Adipocyte (in vitro differentiated cells): ENCODE measurements at regions not wholly inside any gene's neighbourhood (a gene's known extent, or its start where the extent isn't known, plus 50 kb on each side); places are given as distances from the start of the nearest gene placed in this dataset.

ENCODE experiments used
- DNase-seq: peaks from one replicate; pipeline ENCODE4 v3.0.0-alpha.2; 2015; ENCODE audit warnings: low read depth
- H3K27me3 ChIP-seq: replicated peaks from 2 replicates; pipeline ENCODE4 v1.7.0; 2013; ENCODE audit warnings: mild to moderate bottlenecking, low read length, moderate library complexity; ENCODE audit not compliant: control insufficient read depth, insufficient read depth
- H3K36me3 ChIP-seq: 2 replicates; pipeline ENCODE4 v1.7.0; 2013; ENCODE audit warnings: low read length, mild to moderate bottlenecking, moderate library complexity; ENCODE audit not compliant: control insufficient read depth, insufficient read depth, severe bottlenecking
- H3K4me1 ChIP-seq: 2 replicates; pipeline ENCODE4 v1.7.0; 2013; ENCODE audit warnings: mild to moderate bottlenecking, low read length, moderate library complexity; ENCODE audit not compliant: control insufficient read depth, insufficient read depth
- H3K4me3 ChIP-seq: 2 replicates; pipeline ENCODE4 v1.7.0; 2013; ENCODE audit warnings: mild to moderate bottlenecking, low read length, moderate library complexity
- H3K9ac ChIP-seq: 2 replicates; pipeline ENCODE4 v1.7.0; 2013; ENCODE audit warnings: mild to moderate bottlenecking, low read length, moderate library complexity
- H3K9me3 ChIP-seq: 2 replicates; pipeline ENCODE4 v1.7.0; 2013; ENCODE audit warnings: mild to moderate bottlenecking, low read length, moderate library complexity; ENCODE audit not compliant: control insufficient read depth

GRCh38 chr21:39034590-39035536 is 148.4 kb downstream of the PSMG1 start:
- no peaks in the 10 kb centered on the region for H3K36me3 ChIP-seq
- no peak overlapping the region for H3K9ac ChIP-seq
- no peaks in the 10 kb centered on the region for H3K27me3 ChIP-seq
- H3K4me1 ChIP-seq = peaks cover 4% of the 10 kb centered on the region
- no peak overlapping the region for H3K4me3 ChIP-seq
- no peak for DNase-seq
- no peaks in the 10 kb centered on the region for H3K9me3 ChIP-seq

GRCh38 chr21:39033878-39034589 is 149.2 kb downstream of the PSMG1 start:
- no peaks in the 10 kb centered on the region for H3K36me3 ChIP-seq
- no peak overlapping the region for H3K4me3 ChIP-seq
- no peak overlapping the region for H3K9ac ChIP-seq
- no peaks in the 10 kb centered on the region for H3K27me3 ChIP-seq
- no peaks in the 10 kb centered on the region for H3K9me3 ChIP-seq
- H3K4me1 ChIP-seq = peaks cover 4% of the 10 kb centered on the region
- no peak for DNase-seq

- Histone ChIP-seq H3K9me3 (peaks cover 6% of the 10 kb centered on the region), H3K9ac (no peak overlapping the region), H3K36me3 (no peaks in the 10 kb centered on the region), H3K4me3 (no peak overlapping the region), H3K4me1 (peaks cover 4% of the 10 kb centered on the region), H3K27me3 (no peaks in the 10 kb centered on the region)
- no peak for DNase-seq
Measured at GRCh38 chr21:39029900-39030884, 153.1 kb downstream of the PSMG1 start.

GRCh38 chr21:39029086-39029755 is 154.0 kb downstream of the PSMG1 start:
- Histone ChIP-seq H3K4me1 (peaks cover 4% of the 10 kb centered on the region), H3K9ac (no peak overlapping the region), H3K36me3 (no peaks in the 10 kb centered on the region), H3K9me3 (peaks cover 7% of the 10 kb centered on the region), H3K27me3 (no peaks in the 10 kb centered on the region), H3K4me3 (no peak overlapping the region)
- peak; percentile 81 for DNase-seq

GRCh38 chr21:39025198-39025597 is 158.1 kb downstream of the PSMG1 start:
- no peak overlapping the region for H3K4me3 ChIP-seq
- H3K4me1 ChIP-seq = peaks cover 22% of the 10 kb centered on the region
- H3K36me3 ChIP-seq = no peaks in the 10 kb centered on the region
- peaks cover 7% of the 10 kb centered on the region for H3K9me3 ChIP-seq
- H3K27me3 ChIP-seq = no peaks in the 10 kb centered on the region
- DNase-seq = no peak
- no peak overlapping the region for H3K9ac ChIP-seq

- no peak overlapping the region for H3K9ac ChIP-seq
- H3K4me3 ChIP-seq = no peak overlapping the region
- peaks cover 22% of the 10 kb centered on the region for H3K4me1 ChIP-seq
- H3K36me3 ChIP-seq = no peaks in the 10 kb centered on the region
- peaks cover 7% of the 10 kb centered on the region for H3K9me3 ChIP-seq
- H3K27me3 ChIP-seq = no peaks in the 10 kb centered on the region
- DNase-seq = no peak
Measured at GRCh38 chr21:39024538-39024937, 158.7 kb downstream of the PSMG1 start.

- Histone ChIP-seq H3K36me3 (no peaks in the 10 kb centered on the region), H3K27me3 (no peaks in the 10 kb centered on the region), H3K9ac (no peak overlapping the region), H3K9me3 (peaks cover 7% of the 10 kb centered on the region), H3K4me3 (no peak overlapping the region), H3K4me1 (peaks cover 22% of the 10 kb centered on the region)
- peak; percentile 18 for DNase-seq
Measured at GRCh38 chr21:39022863-39023693, 160.2 kb downstream of the PSMG1 start.

- no peaks in the 10 kb centered on the region for H3K27me3 ChIP-seq
- no peak overlapping the region for H3K9ac ChIP-seq
- DNase-seq = no peak
- no peak overlapping the region for H3K4me3 ChIP-seq
- peaks cover 22% of the 10 kb centered on the region for H3K4me1 ChIP-seq
- H3K36me3 ChIP-seq = no peaks in the 10 kb centered on the region
- H3K9me3 ChIP-seq = peaks cover 7% of the 10 kb centered on the region
Measured at GRCh38 chr21:39022466-39022862, 160.8 kb downstream of the PSMG1 start.

GRCh38 chr21:39022035-39022434 is 161.2 kb downstream of the PSMG1 start:
- DNase-seq = no peak
- Histone ChIP-seq H3K36me3 (no peaks in the 10 kb centered on the region), H3K4me3 (no peak overlapping the region), H3K4me1 (peaks cover 22% of the 10 kb centered on the region), H3K27me3 (no peaks in the 10 kb centered on the region), H3K9me3 (peaks cover 7% of the 10 kb centered on the region), H3K9ac (no peak overlapping the region)

GRCh38 chr21:39021478-39021832 is 161.8 kb downstream of the PSMG1 start:
- Histone ChIP-seq H3K27me3 (no peaks in the 10 kb centered on the region), H3K36me3 (no peaks in the 10 kb centered on the region), H3K9me3 (peaks cover 7% of the 10 kb centered on the region), H3K4me1 (peaks cover 22% of the 10 kb centered on the region), H3K9ac (no peak overlapping the region), H3K4me3 (no peak overlapping the region)
- no peak for DNase-seq
